GM12878 (cell line): ENCODE measurements at regions not wholly inside any gene's neighbourhood (a gene's known extent, or its start where the extent isn't known, plus 50 kb on each side); places are given as distances from the start of the nearest gene placed in this dataset.

Source experiments
- ATAC-seq: fragments of 200-7000 bp; cut with Tn5 transposase; 3 replicates; pipeline ENCODE4 v1.9.1; 2020; ENCODE audit warnings: mild to moderate bottlenecking, moderate library complexity
- BruUV-seq: library from RNA; stranded (reverse); fragments of 400-500 nt; replicated peaks from 2 replicates; lab custom pipeline; 2021; lab: Mats Ljungman, UMichigan
- CTCF ChIA-PET: fragments of 300-600 bp; sonication (Branson Sonifier 250); formaldehyde crosslinking; extraction: SDS; loops from one replicate; lab custom pipeline; 2021; ENCODE audit warnings: inconsistent platforms; lab: Yijun Ruan, JAX
- POLR2A ChIA-PET: fragments of 350-600 bp; formaldehyde crosslinking; extraction: SDS; loops from one replicate; lab custom pipeline; 2021; ENCODE audit warnings: inconsistent platforms; lab: Charles Lee
- RAD21 ChIA-PET: fragments of 300-600 bp; sonication (Branson Sonifier 250); formaldehyde crosslinking; loops from one replicate; lab custom pipeline; 2023; ENCODE audit warnings: antibody characterized with exemption; ENCODE audit not compliant: unreplicated experiment; lab: Charles Lee
- SMC1A ChIA-PET: fragments of 300-600 bp; sonication (Branson Sonifier 250); formaldehyde crosslinking; loops from one replicate; lab custom pipeline; 2023; ENCODE audit not compliant: unreplicated experiment, uncharacterized antibody; lab: Charles Lee
- DNase-seq: peaks from one replicate; pipeline ENCODE4 v3.0.0-alpha.2; 2011; ENCODE audit warnings: low read depth, low spot score
- FAIRE-seq: peaks from 3 replicates; lab custom pipeline; 2011; peaks lifted over from hg19 to GRCh38; lab: Jason Lieb, UNC
- H2AFZ ChIP-seq: 2 replicates; pipeline ENCODE4 v1.6.0; 2011; ENCODE audit warnings: low read depth, low read length, control low read depth; ENCODE audit not compliant: control insufficient read depth
- H3K27ac ChIP-seq: 2 replicates; pipeline ENCODE4 v1.5.1; 2011; ENCODE audit warnings: control low read depth; ENCODE audit not compliant: control insufficient read depth, insufficient read depth
- H3K27me3 ChIP-seq, 2 experiments: replicated peaks in 1 of 2; 2 replicates each; pipeline versions ENCODE4 v1.6.0 to v1.6.1; 2011; ENCODE audit warnings: low read length in 1 of 2; ENCODE audit not compliant: control insufficient read depth in 2 of 2, insufficient read depth in 2 of 2
- H3K36me3 ChIP-seq, 2 experiments: 2 replicates each; pipeline ENCODE4 v1.5.1; 2011; ENCODE audit warnings: low read length in 1 of 2; ENCODE audit not compliant: control insufficient read depth in 2 of 2, insufficient read depth in 2 of 2
- H3K4me1 ChIP-seq: 2 replicates; pipeline ENCODE4 v1.6.1; 2011; ENCODE audit warnings: mild to moderate bottlenecking, low read length, moderate library complexity, mixed read lengths; ENCODE audit not compliant: control insufficient read depth, insufficient read depth
- H3K4me2 ChIP-seq: 2 replicates; pipeline ENCODE4 v1.6.0; 2011; ENCODE audit warnings: control low read depth; ENCODE audit not compliant: control insufficient read depth, insufficient read depth
- H3K4me3 ChIP-seq: fragments of 200-600 bp; sonication (generic); 2 replicates; pipeline ENCODE4 v1.5.1; 2016
- H3K79me2 ChIP-seq: 2 replicates; pipeline ENCODE4 v1.6.0; 2011; ENCODE audit warnings: low read length; ENCODE audit not compliant: control insufficient read depth, insufficient read depth
- H3K9ac ChIP-seq: 2 replicates; pipeline ENCODE4 v1.8.0; 2011; ENCODE audit warnings: low read length, control low read depth, mixed read lengths; ENCODE audit not compliant: control insufficient read depth, insufficient read depth
- H3K9me3 ChIP-seq: replicated peaks from 3 replicates; pipeline ENCODE4 v1.5.1; 2011; ENCODE audit warnings: mild to moderate bottlenecking, low read length; ENCODE audit not compliant: control insufficient read depth, insufficient read depth
- H4K20me1 ChIP-seq: 2 replicates; pipeline ENCODE4 v1.6.0; 2011; ENCODE audit not compliant: control insufficient read depth, insufficient read depth
- BACH1 ChIP-seq: fragments of 450-650 bp; IDR thresholded peaks from 2 replicates; pipeline ENCODE4 v1.6.1; 2017; ENCODE audit warnings: mild to moderate bottlenecking, borderline replicate concordance
- DPF2 ChIP-seq: fragments of 450-650 bp; IDR thresholded peaks from 2 replicates; pipeline ENCODE4 v1.6.1; 2017; ENCODE audit warnings: mild to moderate bottlenecking
- KDM1A ChIP-seq: fragments of 200-600 bp; sonication (generic); IDR thresholded peaks from 2 replicates; pipeline ENCODE4 v1.6.1; 2016; ENCODE audit warnings: borderline replicate concordance
- SIX5 ChIP-seq: IDR thresholded peaks from 2 replicates; pipeline ENCODE4 v1.6.1; 2011; ENCODE audit warnings: mild to moderate bottlenecking, low read depth, low read length, moderate library complexity; ENCODE audit not compliant: severe bottlenecking
- TCF12 ChIP-seq: IDR thresholded peaks from 2 replicates; pipeline ENCODE4 v1.6.1; 2011; ENCODE audit warnings: low read depth, mild to moderate bottlenecking, low read length
- ZNF274 ChIP-seq: IDR thresholded peaks from one replicate; pipeline ENCODE4 v1.8.0; 2011; ENCODE audit not compliant: insufficient read length, insufficient read depth
- WGBS: methylation state at CpG from one replicate; pipeline ENCODE4 v1.1.6; 2016; ENCODE audit warnings: low lambda C conversion rate; ENCODE audit not compliant: insufficient replicate concordance, insufficient coverage; ENCODE audit errors: missing lambda C conversion rate; 5-methylcytosine and 5-hydroxymethylcytosine counted together
- in situ Hi-C: fragments of 300-500 bp; cut with MboI; formaldehyde crosslinking; loops from 9 replicates; pipeline ENCODE4 v1.14.3; 2018; ENCODE audit warnings: mixed read lengths
- intact Hi-C: fragments of 100-400 bp; cut with micrococcal nuclease; formaldehyde crosslinking; loops from one replicate; pipeline ENCODE4 v1.14.2; 2022; ENCODE audit not compliant: unreplicated experiment
- TF ChIP-seq, protein P1 (sequence below): fragments of 450-650 bp; IDR thresholded peaks from 2 replicates; pipeline ENCODE4 v1.6.1; 2017; ENCODE audit warnings: low read depth, mild to moderate bottlenecking, moderate library complexity
- TF ChIP-seq, protein P2 (sequence below): fragments of 450-650 bp; IDR thresholded peaks from 2 replicates; pipeline ENCODE4 v1.6.1; 2018; ENCODE audit warnings: borderline replicate concordance, mild to moderate bottlenecking; ENCODE audit not compliant: partially characterized antibody
- TF ChIP-seq, protein P3 (sequence below): IDR thresholded peaks from 2 replicates; pipeline ENCODE4 v1.6.1; 2012; ENCODE audit warnings: mild to moderate bottlenecking, low read depth, low read length
- TF ChIP-seq, protein P4 (sequence below): IDR thresholded peaks from 2 replicates; pipeline ENCODE4 v1.6.1; 2011; ENCODE audit warnings: borderline replicate concordance, low read depth, mild to moderate bottlenecking, moderate library complexity, mixed read lengths, low read length; ENCODE audit not compliant: insufficient read depth; ENCODE audit errors: extremely low read length
- TF ChIP-seq, protein P5 (sequence below): IDR thresholded peaks from 2 replicates; pipeline ENCODE4 v1.6.1; 2012; ENCODE audit warnings: low read depth, low read length, improper control_type of control experiment
- TF ChIP-seq, protein P6 (sequence below): fragments of 450-650 bp; formaldehyde crosslinking; IDR thresholded peaks from 2 replicates; pipeline ENCODE4 v1.4.0; 2022; ENCODE audit warnings: mild to moderate bottlenecking, moderate library complexity

DNA sequence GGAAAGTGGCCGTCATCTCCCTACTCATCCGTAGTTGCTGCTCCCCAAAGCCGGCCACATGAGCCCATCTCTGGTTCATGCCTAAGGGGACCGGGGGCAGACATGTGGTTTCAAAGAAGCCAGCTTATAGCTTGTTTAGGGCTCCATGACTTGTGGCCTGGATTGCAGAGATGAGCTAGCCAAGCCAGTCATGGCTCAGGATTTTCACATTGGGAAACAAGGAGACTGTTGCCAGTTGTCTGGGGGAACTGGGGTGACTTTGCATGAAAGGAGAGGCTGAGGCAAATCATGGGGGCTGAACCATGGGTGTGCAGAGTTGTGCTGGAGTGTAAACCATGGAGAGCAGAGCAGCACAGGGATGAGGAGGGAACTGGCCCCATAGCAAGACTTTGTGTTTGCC, 183.0 kb upstream of the APCDD1 start:
- in situ Hi-C loops (no loop called here), intact Hi-C loops (no loop called here)
- ChIA-PET CTCF (no interaction called here), SMC1A (interaction anchor here (1.0 kb wide), 1 partner anchor 9 kb away, joined by 3 read pairs; no protein-coding TSS in a partner anchor), POLR2A (no interaction called here), RAD21 (no interaction called here)
- Histone ChIP-seq H3K27me3 (no peaks in the 10 kb centered on the region; a peak in 1 of 4 replicates), H3K4me1 (no peaks in the 10 kb centered on the region), H3K4me3 (no peak overlapping the region), H3K27ac (no peak overlapping the region), H2AFZ (no peak overlapping the region), H3K9me3 (no peaks in the 10 kb centered on the region), H4K20me1 (no peaks in the 10 kb centered on the region; the same call in 1 of the 2 replicates), H3K4me2 (no peak overlapping the region), H3K36me3 (no peaks in the 10 kb centered on the region), H3K9ac (no peak overlapping the region), H3K79me2 (no peaks in the 10 kb centered on the region)
- FAIRE-seq = no peak
- DNase-seq = no peak
- BruUV-seq = no TSS peak
- no peak for ATAC-seq
- WGBS = 71% methylated on average over 4 of the region's 4 CpGs
- TF ChIP-seq SIX5 = no peak
- TF ChIP-seq TCF12 = no peak
- TF ChIP-seq, protein P1, sequence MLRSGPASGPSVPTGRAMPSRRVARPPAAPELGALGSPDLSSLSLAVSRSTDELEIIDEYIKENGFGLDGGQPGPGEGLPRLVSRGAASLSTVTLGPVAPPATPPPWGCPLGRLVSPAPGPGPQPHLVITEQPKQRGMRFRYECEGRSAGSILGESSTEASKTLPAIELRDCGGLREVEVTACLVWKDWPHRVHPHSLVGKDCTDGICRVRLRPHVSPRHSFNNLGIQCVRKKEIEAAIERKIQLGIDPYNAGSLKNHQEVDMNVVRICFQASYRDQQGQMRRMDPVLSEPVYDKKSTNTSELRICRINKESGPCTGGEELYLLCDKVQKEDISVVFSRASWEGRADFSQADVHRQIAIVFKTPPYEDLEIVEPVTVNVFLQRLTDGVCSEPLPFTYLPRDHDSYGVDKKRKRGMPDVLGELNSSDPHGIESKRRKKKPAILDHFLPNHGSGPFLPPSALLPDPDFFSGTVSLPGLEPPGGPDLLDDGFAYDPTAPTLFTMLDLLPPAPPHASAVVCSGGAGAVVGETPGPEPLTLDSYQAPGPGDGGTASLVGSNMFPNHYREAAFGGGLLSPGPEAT = no peak
- TF ChIP-seq, protein P2, sequence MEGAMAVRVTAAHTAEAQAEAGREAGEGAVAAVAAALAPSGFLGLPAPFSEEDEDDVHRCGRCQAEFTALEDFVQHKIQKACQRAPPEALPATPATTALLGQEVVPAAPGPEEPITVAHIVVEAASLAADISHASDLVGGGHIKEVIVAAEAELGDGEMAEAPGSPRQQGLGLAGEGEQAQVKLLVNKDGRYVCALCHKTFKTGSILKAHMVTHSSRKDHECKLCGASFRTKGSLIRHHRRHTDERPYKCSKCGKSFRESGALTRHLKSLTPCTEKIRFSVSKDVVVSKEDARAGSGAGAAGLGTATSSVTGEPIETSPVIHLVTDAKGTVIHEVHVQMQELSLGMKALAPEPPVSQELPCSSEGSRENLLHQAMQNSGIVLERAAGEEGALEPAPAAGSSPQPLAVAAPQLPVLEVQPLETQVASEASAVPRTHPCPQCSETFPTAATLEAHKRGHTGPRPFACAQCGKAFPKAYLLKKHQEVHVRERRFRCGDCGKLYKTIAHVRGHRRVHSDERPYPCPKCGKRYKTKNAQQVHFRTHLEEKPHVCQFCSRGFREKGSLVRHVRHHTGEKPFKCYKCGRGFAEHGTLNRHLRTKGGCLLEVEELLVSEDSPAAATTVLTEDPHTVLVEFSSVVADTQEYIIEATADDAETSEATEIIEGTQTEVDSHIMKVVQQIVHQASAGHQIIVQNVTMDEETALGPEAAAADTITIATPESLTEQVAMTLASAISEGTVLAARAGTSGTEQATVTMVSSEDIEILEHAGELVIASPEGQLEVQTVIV = no peak
- TF ChIP-seq, protein P3, sequence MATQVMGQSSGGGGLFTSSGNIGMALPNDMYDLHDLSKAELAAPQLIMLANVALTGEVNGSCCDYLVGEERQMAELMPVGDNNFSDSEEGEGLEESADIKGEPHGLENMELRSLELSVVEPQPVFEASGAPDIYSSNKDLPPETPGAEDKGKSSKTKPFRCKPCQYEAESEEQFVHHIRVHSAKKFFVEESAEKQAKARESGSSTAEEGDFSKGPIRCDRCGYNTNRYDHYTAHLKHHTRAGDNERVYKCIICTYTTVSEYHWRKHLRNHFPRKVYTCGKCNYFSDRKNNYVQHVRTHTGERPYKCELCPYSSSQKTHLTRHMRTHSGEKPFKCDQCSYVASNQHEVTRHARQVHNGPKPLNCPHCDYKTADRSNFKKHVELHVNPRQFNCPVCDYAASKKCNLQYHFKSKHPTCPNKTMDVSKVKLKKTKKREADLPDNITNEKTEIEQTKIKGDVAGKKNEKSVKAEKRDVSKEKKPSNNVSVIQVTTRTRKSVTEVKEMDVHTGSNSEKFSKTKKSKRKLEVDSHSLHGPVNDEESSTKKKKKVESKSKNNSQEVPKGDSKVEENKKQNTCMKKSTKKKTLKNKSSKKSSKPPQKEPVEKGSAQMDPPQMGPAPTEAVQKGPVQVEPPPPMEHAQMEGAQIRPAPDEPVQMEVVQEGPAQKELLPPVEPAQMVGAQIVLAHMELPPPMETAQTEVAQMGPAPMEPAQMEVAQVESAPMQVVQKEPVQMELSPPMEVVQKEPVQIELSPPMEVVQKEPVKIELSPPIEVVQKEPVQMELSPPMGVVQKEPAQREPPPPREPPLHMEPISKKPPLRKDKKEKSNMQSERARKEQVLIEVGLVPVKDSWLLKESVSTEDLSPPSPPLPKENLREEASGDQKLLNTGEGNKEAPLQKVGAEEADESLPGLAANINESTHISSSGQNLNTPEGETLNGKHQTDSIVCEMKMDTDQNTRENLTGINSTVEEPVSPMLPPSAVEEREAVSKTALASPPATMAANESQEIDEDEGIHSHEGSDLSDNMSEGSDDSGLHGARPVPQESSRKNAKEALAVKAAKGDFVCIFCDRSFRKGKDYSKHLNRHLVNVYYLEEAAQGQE = no peak
- TF ChIP-seq ZNF274 = no peak
- TF ChIP-seq, protein P4, sequence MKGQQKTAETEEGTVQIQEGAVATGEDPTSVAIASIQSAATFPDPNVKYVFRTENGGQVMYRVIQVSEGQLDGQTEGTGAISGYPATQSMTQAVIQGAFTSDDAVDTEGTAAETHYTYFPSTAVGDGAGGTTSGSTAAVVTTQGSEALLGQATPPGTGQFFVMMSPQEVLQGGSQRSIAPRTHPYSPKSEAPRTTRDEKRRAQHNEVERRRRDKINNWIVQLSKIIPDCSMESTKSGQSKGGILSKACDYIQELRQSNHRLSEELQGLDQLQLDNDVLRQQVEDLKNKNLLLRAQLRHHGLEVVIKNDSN = no peak
- TF ChIP-seq, protein P5, sequence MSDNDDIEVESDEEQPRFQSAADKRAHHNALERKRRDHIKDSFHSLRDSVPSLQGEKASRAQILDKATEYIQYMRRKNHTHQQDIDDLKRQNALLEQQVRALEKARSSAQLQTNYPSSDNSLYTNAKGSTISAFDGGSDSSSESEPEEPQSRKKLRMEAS = no peak
- no peak for TF ChIP-seq BACH1
- TF ChIP-seq, protein P6, sequence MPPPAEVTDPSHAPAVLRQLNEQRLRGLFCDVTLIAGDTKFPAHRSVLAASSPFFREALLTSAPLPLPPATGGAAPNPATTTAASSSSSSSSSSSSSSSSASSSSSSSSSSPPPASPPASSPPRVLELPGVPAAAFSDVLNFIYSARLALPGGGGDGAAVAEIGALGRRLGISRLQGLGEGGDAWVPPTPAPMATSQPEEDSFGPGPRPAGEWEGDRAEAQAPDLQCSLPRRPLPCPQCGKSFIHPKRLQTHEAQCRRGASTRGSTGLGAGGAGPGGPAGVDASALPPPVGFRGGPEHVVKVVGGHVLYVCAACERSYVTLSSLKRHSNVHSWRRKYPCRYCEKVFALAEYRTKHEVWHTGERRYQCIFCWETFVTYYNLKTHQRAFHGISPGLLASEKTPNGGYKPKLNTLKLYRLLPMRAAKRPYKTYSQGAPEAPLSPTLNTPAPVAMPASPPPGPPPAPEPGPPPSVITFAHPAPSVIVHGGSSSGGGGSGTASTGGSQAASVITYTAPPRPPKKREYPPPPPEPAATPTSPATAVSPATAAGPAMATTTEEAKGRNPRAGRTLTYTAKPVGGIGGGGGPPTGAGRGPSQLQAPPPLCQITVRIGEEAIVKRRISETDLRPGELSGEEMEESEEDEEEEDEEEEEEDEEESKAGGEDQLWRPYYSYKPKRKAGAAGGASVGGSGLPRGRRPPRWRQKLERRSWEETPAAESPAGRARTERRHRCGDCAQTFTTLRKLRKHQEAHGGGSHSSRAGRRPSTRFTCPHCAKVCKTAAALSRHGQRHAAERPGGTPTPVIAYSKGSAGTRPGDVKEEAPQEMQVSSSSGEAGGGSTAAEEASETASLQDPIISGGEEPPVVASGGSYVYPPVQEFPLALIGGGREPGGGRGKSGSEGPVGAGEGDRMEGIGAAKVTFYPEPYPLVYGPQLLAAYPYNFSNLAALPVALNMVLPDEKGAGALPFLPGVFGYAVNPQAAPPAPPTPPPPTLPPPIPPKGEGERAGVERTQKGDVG (CRISPR knock-in tag) = no peak
- TF ChIP-seq KDM1A = no peak
- TF ChIP-seq DPF2 = no peak
